H9 (cell line): ENCODE measurements at regions not wholly inside any gene's neighbourhood (a gene's known extent, or its start where the extent isn't known, plus 50 kb on each side); places are given as distances from the start of the nearest gene placed in this dataset.

Experiments used
- DNase-seq: peaks from one replicate; pipeline ENCODE4 v3.0.0-alpha.2; 2017
- H2AFZ ChIP-seq: one replicate; pipeline ENCODE4 v1.6.1; 2013; ENCODE audit warnings: mild to moderate bottlenecking, low read length, control low read depth, moderate library complexity
- H2AK5ac ChIP-seq: 2 replicates; pipeline ENCODE4 v1.6.1; 2013; ENCODE audit warnings: low read length, control low read depth, mixed read lengths; ENCODE audit not compliant: insufficient read length
- H2BK120ac ChIP-seq: one replicate; pipeline ENCODE4 v1.6.1; 2013; ENCODE audit warnings: low read depth, mild to moderate bottlenecking, low read length, control low read depth, inconsistent platforms; ENCODE audit not compliant: poor library complexity, severe bottlenecking
- H2BK12ac ChIP-seq: 2 replicates; pipeline ENCODE4 v1.6.1; 2013; ENCODE audit warnings: low read length, control low read depth, mixed read lengths, low read depth; ENCODE audit not compliant: insufficient read length
- H2BK15ac ChIP-seq: 2 replicates; pipeline ENCODE4 v1.6.1; 2013; ENCODE audit warnings: low read depth, low read length, control low read depth
- H2BK20ac ChIP-seq: one replicate; pipeline ENCODE4 v1.6.1; 2013; ENCODE audit warnings: low read depth, mild to moderate bottlenecking, low read length, control low read depth, inconsistent platforms; ENCODE audit not compliant: poor library complexity, severe bottlenecking
- H2BK5ac ChIP-seq: 2 replicates; pipeline ENCODE4 v1.6.1; 2013; ENCODE audit warnings: low read length, control low read depth, mixed read lengths; ENCODE audit not compliant: insufficient read length
- H3K14ac ChIP-seq: 2 replicates; pipeline ENCODE4 v1.6.1; 2013; ENCODE audit warnings: low read length, control low read depth; ENCODE audit not compliant: insufficient read depth
- H3K18ac ChIP-seq: 2 replicates; pipeline ENCODE4 v1.6.1; 2013; ENCODE audit warnings: low read depth, mild to moderate bottlenecking, mixed read lengths, low read length, control low read depth; ENCODE audit not compliant: insufficient read length
- H3K23ac ChIP-seq: 2 replicates; pipeline ENCODE4 v1.6.1; 2013; ENCODE audit warnings: low read length, control low read depth, mixed read lengths, low read depth; ENCODE audit not compliant: insufficient read length
- H3K23me2 ChIP-seq: 2 replicates; pipeline ENCODE4 v1.6.1; 2013; ENCODE audit warnings: low read depth, mild to moderate bottlenecking, mixed read lengths, low read length, control low read depth; ENCODE audit not compliant: insufficient read length, poor library complexity, severe bottlenecking
- H3K27ac ChIP-seq: 2 replicates; pipeline ENCODE4 v1.5.1; 2013; ENCODE audit warnings: low read length, control low read depth, mixed read lengths, low read depth; ENCODE audit not compliant: insufficient read length
- H3K27me3 ChIP-seq: 2 replicates; pipeline ENCODE4 v1.6.1; 2013; ENCODE audit warnings: low read length, control low read depth, inconsistent platforms; ENCODE audit not compliant: insufficient read depth
- H3K4ac ChIP-seq: 2 replicates; pipeline ENCODE4 v1.6.1; 2013; ENCODE audit warnings: low read depth, mild to moderate bottlenecking, control low read depth, inconsistent platforms, low read length, moderate library complexity
- H3K4me1 ChIP-seq: 2 replicates; pipeline ENCODE4 v1.6.1; 2013; ENCODE audit warnings: low read length, control low read depth, inconsistent platforms; ENCODE audit not compliant: insufficient read depth
- H3K4me2 ChIP-seq: 2 replicates; pipeline ENCODE4 v1.6.1; 2013; ENCODE audit warnings: low read length, control low read depth, mixed read lengths; ENCODE audit not compliant: insufficient read length, insufficient read depth
- H3K56ac ChIP-seq: 2 replicates; pipeline ENCODE4 v1.6.1; 2013; ENCODE audit warnings: low read depth, mild to moderate bottlenecking, mixed read lengths, low read length, control low read depth; ENCODE audit not compliant: insufficient read length
- H3K79me1 ChIP-seq: 2 replicates; pipeline ENCODE4 v1.6.1; 2013; ENCODE audit warnings: low read depth, mild to moderate bottlenecking, moderate library complexity, low read length, control low read depth, inconsistent platforms; ENCODE audit not compliant: insufficient read depth, poor library complexity, severe bottlenecking
- H3K79me2 ChIP-seq: 2 replicates; pipeline ENCODE4 v1.6.1; 2013; ENCODE audit warnings: low read length, control low read depth, inconsistent platforms; ENCODE audit not compliant: insufficient read depth
- H3K9ac ChIP-seq: 2 replicates; pipeline ENCODE4 v1.6.1; 2013; ENCODE audit warnings: low read length, control low read depth, mixed read lengths; ENCODE audit not compliant: insufficient read length; ENCODE audit errors: extremely low read depth
- H3K9me3 ChIP-seq: one replicate; pipeline ENCODE4 v1.6.1; 2013; ENCODE audit warnings: low read depth, low read length, inconsistent platforms; ENCODE audit not compliant: control insufficient read depth
- H3T11ph ChIP-seq: one replicate; pipeline ENCODE4 v1.6.1; 2013; ENCODE audit warnings: mild to moderate bottlenecking, low read length, control low read depth, inconsistent platforms
- H4K20me1 ChIP-seq: one replicate; pipeline ENCODE4 v1.6.1; 2013; ENCODE audit not compliant: control insufficient read depth, insufficient read length, insufficient read depth
- H4K5ac ChIP-seq: 2 replicates; pipeline ENCODE4 v1.6.1; 2013; ENCODE audit warnings: low read depth, mild to moderate bottlenecking, mixed read lengths, low read length, control low read depth; ENCODE audit not compliant: insufficient read length
- H4K8ac ChIP-seq: replicated peaks from 2 replicates; pipeline ENCODE4 v1.6.1; 2013; ENCODE audit warnings: low read length, control low read depth, mixed read lengths, low read depth; ENCODE audit not compliant: insufficient read length
- H4K91ac ChIP-seq: 2 replicates; pipeline ENCODE4 v1.6.1; 2013; ENCODE audit warnings: low read depth, mild to moderate bottlenecking, moderate library complexity, mixed read lengths, low read length, control low read depth; ENCODE audit not compliant: insufficient read length
- H3K27ac Mint-ChIP-seq, 3 experiments: 2 replicates in 2 of 3; 3 replicates in 1 of 3; pipeline ENCODE4 v1.8.0; 2020 to 2021; ENCODE audit warnings: mixed read lengths in 3 of 3, mild to moderate bottlenecking in 1 of 3, moderate library complexity in 1 of 3
- H3K27me3 Mint-ChIP-seq: 2 replicates; pipeline ENCODE4 v1.8.0; 2021; ENCODE audit warnings: low read depth, mild to moderate bottlenecking, moderate library complexity, mixed read lengths
- H3K36me3 Mint-ChIP-seq, 3 experiments: 2 replicates in 2 of 3; 3 replicates in 1 of 3; pipeline ENCODE4 v1.8.0; 2020 to 2021; ENCODE audit warnings: low read depth in 3 of 3, mixed read lengths in 3 of 3; ENCODE audit not compliant: insufficient read depth in 1 of 3
- H3K4me1 Mint-ChIP-seq, 2 experiments: 2 replicates each; pipeline ENCODE4 v1.8.0; 2020; ENCODE audit warnings: mixed read lengths in 2 of 2
- H3K4me3 Mint-ChIP-seq, 2 experiments: 2 replicates in 1 of 2; 3 replicates in 1 of 2; pipeline ENCODE4 v1.8.0; 2020 to 2021; ENCODE audit warnings: mild to moderate bottlenecking in 2 of 2, mixed read lengths in 2 of 2, moderate library complexity in 1 of 2
- H3K9me3 Mint-ChIP-seq, 2 experiments: 2 replicates in 1 of 2; 3 replicates in 1 of 2; pipeline ENCODE4 v1.8.0; 2020; ENCODE audit warnings: mild to moderate bottlenecking in 2 of 2, mixed read lengths in 2 of 2, moderate library complexity in 1 of 2
- CTCF ChIP-seq: fragments of 200-600 bp; sonication (generic); conservative IDR thresholded peaks from 3 replicates; pipeline ENCODE4 v1.8.0; 2021; ENCODE audit warnings: antibody characterized with exemption, mild to moderate bottlenecking
- WGBS: extraction: QIAGEN DNeasy Blood & Tissue Kit; methylation state at CpG from one replicate; pipeline ENCODE4 v1.1.7; 2013; ENCODE audit warnings: missing lambda C conversion rate, low lambda C conversion rate, mixed read lengths; ENCODE audit not compliant: insufficient read length; ENCODE audit errors: extremely low coverage; 5-methylcytosine and 5-hydroxymethylcytosine counted together

- H3K27ac Mint-ChIP-seq: no peak overlapping the region
Observed at GRCh38 chr5:74130155-74130897, 504.3 kb downstream of the ARHGEF28 start.

More at GRCh38 chr5:74130155-74130897, 504.3 kb downstream of the ARHGEF28 start:
- H2BK20ac ChIP-seq: no peak overlapping the region
- Mint-ChIP-seq H3K27me3 (peaks cover 2% of the 10 kb centered on the region; the same call in 1 of the 2 replicates), H3K4me1 (peaks cover 4 to 5% of the 10 kb centered on the region in 2 experiments; a peak in 2 of 4 replicates), H3K36me3 (no peaks in the 10 kb centered on the region), H3K4me3 (peak overlapping the region in 1 of 2 experiments; percentile 4; a peak in 1 of 5 replicates), H3K9me3 (no peaks in the 10 kb centered on the region)
- no peak for DNase-seq
- no peak overlapping the region for H3K14ac ChIP-seq
- TF ChIP-seq CTCF: no peak
- H3K4me2 ChIP-seq: no peak overlapping the region
- H4K5ac ChIP-seq: no peak overlapping the region
- H3K56ac ChIP-seq: no peak overlapping the region
- no peak overlapping the region for H2BK15ac ChIP-seq
- H4K8ac ChIP-seq: no peak overlapping the region
- no peaks in the 10 kb centered on the region for H4K20me1 ChIP-seq
- H2BK12ac ChIP-seq: no peak overlapping the region
- H2BK5ac ChIP-seq: no peak overlapping the region
- H3K79me1 ChIP-seq: no peaks in the 10 kb centered on the region
- no CpG with 5 or more reads among the region's 15 CpGs for WGBS
- H3K9ac ChIP-seq: no peak overlapping the region
- H3K4me1 ChIP-seq: no peaks in the 10 kb centered on the region
- no peaks in the 10 kb centered on the region for H3K27me3 ChIP-seq
- H3K79me2 ChIP-seq: no peaks in the 10 kb centered on the region
- H3K4ac ChIP-seq: no peak overlapping the region
- H2AFZ ChIP-seq: no peak overlapping the region
- H2AK5ac ChIP-seq: no peak overlapping the region
- no peak overlapping the region for H4K91ac ChIP-seq
- no peak overlapping the region for H3K18ac ChIP-seq
- no peak overlapping the region for H3K27ac ChIP-seq
- H3T11ph ChIP-seq: no peak overlapping the region
- no peaks in the 10 kb centered on the region for H3K23me2 ChIP-seq
- H3K9me3 ChIP-seq: no peaks in the 10 kb centered on the region
- H3K23ac ChIP-seq: no peak overlapping the region
- H2BK120ac ChIP-seq: no peak overlapping the region
